Chondrocyte (in vitro differentiated cells): ENCODE measurements at regions not wholly inside any gene's neighbourhood (a gene's known extent, or its start where the extent isn't known, plus 50 kb on each side); places are given as distances from the start of the nearest gene placed in this dataset.

Experiments
- DNase-seq: peaks from one replicate; pipeline ENCODE4 v3.0.0; 2021; ENCODE audit warnings: mixed read lengths, low spot score
- H3K27ac Mint-ChIP-seq: one replicate; pipeline ENCODE4 v1.8.0; 2021; ENCODE audit warnings: mild to moderate bottlenecking, moderate library complexity, mixed read lengths; ENCODE audit not compliant: unreplicated experiment
- H3K27me3 Mint-ChIP-seq: 2 replicates; pipeline ENCODE4 v1.8.0; 2021; ENCODE audit warnings: low read depth, mixed read lengths
- H3K36me3 Mint-ChIP-seq: 2 replicates; pipeline ENCODE4 v1.8.0; 2021; ENCODE audit warnings: low read depth, mixed read lengths
- H3K4me1 Mint-ChIP-seq: 2 replicates; pipeline ENCODE4 v1.8.0; 2021; ENCODE audit warnings: low read depth, mild to moderate bottlenecking, mixed read lengths
- H3K4me3 Mint-ChIP-seq: one replicate; pipeline ENCODE4 v1.8.0; 2021; ENCODE audit warnings: mild to moderate bottlenecking, moderate library complexity, mixed read lengths; ENCODE audit not compliant: unreplicated experiment
- H3K9me3 Mint-ChIP-seq: 2 replicates; pipeline ENCODE4 v1.8.0; 2021; ENCODE audit warnings: low read depth, mixed read lengths
- TF ChIP-seq, protein P1 (sequence below): fragments of 200-600 bp; sonication (generic); IDR thresholded peaks from 2 replicates; pipeline ENCODE4 v1.5.0; 2021; ENCODE audit warnings: antibody characterized with exemption, mild to moderate bottlenecking, moderate library complexity

DNA sequence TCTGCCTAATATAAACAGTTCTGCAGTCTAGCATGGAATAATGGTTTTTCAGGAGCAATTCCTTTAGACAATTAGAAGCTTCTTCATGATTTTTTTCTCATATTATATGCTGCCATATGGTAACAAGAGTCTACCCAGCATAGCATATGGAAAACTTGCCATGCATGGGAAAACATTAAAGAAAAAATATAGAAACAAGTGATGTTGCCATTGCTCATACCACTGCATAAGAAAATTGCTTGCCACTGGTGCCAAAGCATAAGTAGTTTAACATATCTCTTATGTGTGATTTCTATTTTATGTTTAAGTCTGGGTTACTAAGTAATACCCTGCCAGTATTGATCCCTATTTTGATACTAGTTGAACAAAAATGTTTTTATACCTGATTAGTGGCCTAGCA, 171.2 kb downstream of the CCDC59 start:
- Mint-ChIP-seq H3K4me1 (no peaks in the 10 kb centered on the region), H3K36me3 (no peaks in the 10 kb centered on the region), H3K4me3 (no peak overlapping the region), H3K27ac (no peak overlapping the region), H3K27me3 (peaks cover 2% of the 10 kb centered on the region), H3K9me3 (peaks cover 4% of the 10 kb centered on the region)
- DNase-seq, result no peak
- TF ChIP-seq, protein P1, sequence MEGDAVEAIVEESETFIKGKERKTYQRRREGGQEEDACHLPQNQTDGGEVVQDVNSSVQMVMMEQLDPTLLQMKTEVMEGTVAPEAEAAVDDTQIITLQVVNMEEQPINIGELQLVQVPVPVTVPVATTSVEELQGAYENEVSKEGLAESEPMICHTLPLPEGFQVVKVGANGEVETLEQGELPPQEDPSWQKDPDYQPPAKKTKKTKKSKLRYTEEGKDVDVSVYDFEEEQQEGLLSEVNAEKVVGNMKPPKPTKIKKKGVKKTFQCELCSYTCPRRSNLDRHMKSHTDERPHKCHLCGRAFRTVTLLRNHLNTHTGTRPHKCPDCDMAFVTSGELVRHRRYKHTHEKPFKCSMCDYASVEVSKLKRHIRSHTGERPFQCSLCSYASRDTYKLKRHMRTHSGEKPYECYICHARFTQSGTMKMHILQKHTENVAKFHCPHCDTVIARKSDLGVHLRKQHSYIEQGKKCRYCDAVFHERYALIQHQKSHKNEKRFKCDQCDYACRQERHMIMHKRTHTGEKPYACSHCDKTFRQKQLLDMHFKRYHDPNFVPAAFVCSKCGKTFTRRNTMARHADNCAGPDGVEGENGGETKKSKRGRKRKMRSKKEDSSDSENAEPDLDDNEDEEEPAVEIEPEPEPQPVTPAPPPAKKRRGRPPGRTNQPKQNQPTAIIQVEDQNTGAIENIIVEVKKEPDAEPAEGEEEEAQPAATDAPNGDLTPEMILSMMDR, result no peak

DNA sequence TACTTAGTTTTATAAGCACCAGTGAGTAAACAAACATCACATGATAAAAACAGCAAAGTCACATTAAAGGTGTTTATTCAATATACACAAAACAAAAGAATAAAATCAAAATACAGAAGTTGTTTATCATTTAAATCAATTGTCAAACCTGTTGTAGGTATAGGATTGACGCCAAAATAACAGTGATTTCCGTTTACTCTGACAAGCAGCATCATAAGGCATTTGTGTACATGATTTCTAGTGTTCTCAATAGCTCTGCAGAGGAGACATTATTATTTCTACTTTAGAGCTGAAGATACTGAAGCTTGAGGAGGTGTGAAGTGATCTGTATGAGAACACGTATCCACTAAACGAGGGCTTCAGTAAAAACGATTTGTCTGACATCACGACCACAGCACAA, 171.9 kb downstream of the CCDC59 start:
- TF ChIP-seq, protein P1, result no peak
- H3K27me3 Mint-ChIP-seq, result peaks cover 2% of the 10 kb centered on the region
- H3K27ac Mint-ChIP-seq, result no peak overlapping the region
- no peak for DNase-seq
- H3K4me3 Mint-ChIP-seq, result no peak overlapping the region
- H3K9me3 Mint-ChIP-seq, result peaks cover 4% of the 10 kb centered on the region
- no peaks in the 10 kb centered on the region for H3K4me1 Mint-ChIP-seq
- H3K36me3 Mint-ChIP-seq, result no peaks in the 10 kb centered on the region

DNA sequence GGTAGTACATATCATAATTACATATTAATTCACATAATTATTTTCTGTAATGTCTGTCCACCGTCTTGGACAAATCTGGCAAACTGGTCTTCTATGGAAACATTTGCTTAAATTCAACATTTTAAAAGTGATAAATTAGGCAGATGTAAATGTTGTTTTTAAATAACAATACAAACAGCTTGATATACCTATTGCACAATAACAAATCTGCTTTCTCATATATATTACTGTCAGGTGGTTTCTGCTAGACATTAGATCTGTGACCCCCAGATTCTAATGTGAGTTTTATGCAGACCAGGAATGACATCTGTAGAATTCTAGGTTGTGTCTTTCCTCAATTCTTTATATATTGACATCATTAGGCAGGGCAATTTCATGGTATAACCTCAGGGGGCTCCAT, 173.3 kb downstream of the CCDC59 start:
- Mint-ChIP-seq H3K27ac (no peak overlapping the region), H3K27me3 (peaks cover 2% of the 10 kb centered on the region), H3K9me3 (peaks cover 4% of the 10 kb centered on the region), H3K36me3 (no peaks in the 10 kb centered on the region), H3K4me3 (no peak overlapping the region), H3K4me1 (no peaks in the 10 kb centered on the region)
- TF ChIP-seq, protein P1, result no peak
- no peak for DNase-seq

DNA sequence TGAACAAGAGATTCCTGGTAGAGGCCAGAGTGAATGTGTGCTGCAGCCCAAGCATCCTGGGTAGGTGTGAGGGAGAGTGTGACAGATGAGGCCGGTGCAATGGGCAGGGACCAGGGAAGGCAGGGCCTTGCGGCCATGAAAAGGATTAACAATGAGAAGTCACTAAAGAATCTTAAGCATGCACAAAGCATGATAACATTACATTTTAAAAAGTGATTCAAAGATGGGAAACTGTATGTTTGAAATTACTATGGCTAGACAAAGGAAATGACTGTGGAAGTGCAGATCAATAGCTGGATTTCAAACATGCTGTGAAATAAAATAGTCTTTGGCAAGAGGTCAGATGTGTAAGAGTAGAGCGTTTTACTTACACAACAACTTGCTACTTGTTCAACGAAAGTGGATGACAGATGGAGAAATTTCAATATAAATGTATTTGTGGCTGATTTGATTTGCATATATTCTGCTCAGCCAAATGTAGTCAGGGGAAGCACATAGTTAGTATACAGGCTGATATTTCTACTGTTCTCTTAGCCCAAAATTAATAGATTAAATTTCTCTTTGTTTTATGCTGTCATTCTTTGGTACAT, 175.5 kb downstream of the CCDC59 start:
- DNase-seq, result no peak
- no peaks in the 10 kb centered on the region for H3K27me3 Mint-ChIP-seq
- no peaks in the 10 kb centered on the region for H3K4me1 Mint-ChIP-seq
- peaks cover 3% of the 10 kb centered on the region for H3K9me3 Mint-ChIP-seq
- no peak overlapping the region for H3K4me3 Mint-ChIP-seq
- no peaks in the 10 kb centered on the region for H3K36me3 Mint-ChIP-seq
- TF ChIP-seq, protein P1, result no peak
- H3K27ac Mint-ChIP-seq, result no peak overlapping the region

DNA sequence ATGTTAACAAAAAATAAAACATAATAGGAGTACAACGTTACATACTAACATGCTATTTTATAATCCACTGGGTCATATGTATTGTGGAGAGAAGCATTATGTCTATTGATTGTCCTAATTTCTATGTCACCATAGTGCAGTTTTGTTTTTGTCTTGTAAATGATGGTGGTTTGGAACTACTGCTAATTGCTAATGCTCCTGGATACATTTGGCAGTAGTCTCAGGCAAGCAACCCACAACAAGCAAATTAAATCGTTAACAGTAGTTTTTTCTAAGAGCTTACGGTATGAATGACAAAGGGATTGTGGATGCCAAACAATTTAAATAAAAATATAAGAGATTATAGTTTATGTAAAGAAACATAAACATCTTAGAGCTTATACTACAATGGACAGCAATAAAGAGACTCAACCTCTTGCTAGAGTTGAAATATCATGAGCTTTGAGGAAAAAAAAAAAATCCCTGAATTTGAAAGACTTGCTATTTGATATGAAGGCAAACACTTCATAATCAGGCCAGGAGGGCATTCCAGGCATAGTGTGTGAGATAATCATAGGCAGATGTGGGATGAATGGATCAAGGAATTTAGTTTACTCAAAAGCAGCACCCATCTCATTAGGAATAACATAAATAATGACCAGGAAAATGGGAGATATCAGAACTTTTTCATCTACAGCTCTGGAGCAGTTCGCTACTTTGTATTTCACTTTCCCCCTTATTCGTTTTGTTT, 181.3 kb downstream of the CCDC59 start:
- H3K27ac Mint-ChIP-seq, result no peak overlapping the region
- H3K9me3 Mint-ChIP-seq, result peaks cover 3% of the 10 kb centered on the region
- TF ChIP-seq, protein P1, result no peak
- no peak overlapping the region for H3K4me3 Mint-ChIP-seq
- peaks cover 5% of the 10 kb centered on the region for H3K27me3 Mint-ChIP-seq
- H3K4me1 Mint-ChIP-seq, result no peaks in the 10 kb centered on the region
- H3K36me3 Mint-ChIP-seq, result no peaks in the 10 kb centered on the region
- no peak for DNase-seq
